Mucosa of stomach (tissue), 1 donor: ENCODE measurements at regions not wholly inside any gene's neighbourhood (a gene's known extent, or its start where the extent isn't known, plus 50 kb on each side); places are given as distances from the start of the nearest gene placed in this dataset.

Source experiments
- H3K27me3 ChIP-seq: one replicate; pipeline ENCODE4 v1.7.0; 2013; ENCODE audit warnings: mild to moderate bottlenecking, low read length; ENCODE audit not compliant: control insufficient read depth, insufficient read depth
- H3K36me3 ChIP-seq: one replicate; pipeline ENCODE4 v1.7.0; 2013; ENCODE audit warnings: low read length; ENCODE audit not compliant: control insufficient read depth, insufficient read depth
- H3K4me1 ChIP-seq: one replicate; pipeline ENCODE4 v1.7.0; 2013; ENCODE audit warnings: mild to moderate bottlenecking, low read length; ENCODE audit not compliant: control insufficient read depth, insufficient read depth
- H3K4me3 ChIP-seq: one replicate; pipeline ENCODE4 v1.7.0; 2013; ENCODE audit warnings: low read length
- H3K9ac ChIP-seq: one replicate; pipeline ENCODE4 v1.7.0; 2013; ENCODE audit warnings: mild to moderate bottlenecking, low read length, moderate library complexity
- H3K9me3 ChIP-seq: one replicate; pipeline ENCODE4 v1.7.0; 2013; ENCODE audit warnings: mild to moderate bottlenecking, low read length, moderate library complexity; ENCODE audit not compliant: control insufficient read depth
- donor health status: Pancreatic carcinoma.

DNA sequence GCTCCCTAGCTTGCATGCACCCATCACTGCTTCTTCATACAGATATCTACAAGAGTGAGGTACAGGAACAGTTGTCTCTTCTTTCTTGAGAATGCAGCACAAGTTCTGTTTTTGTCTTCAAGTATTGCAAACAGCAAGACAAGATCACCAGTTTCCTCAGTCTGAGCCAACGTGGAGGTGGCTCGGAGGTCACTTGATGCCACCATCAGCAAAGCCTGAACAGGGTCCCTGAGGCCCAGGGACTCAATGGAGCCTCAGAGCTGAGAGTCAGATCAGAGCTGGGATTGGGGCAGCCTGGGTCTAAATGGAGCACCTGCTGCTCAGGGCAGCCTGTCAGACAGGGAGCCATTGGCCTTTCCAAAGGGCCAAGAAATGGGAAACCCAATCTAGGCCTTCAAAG, 290.7 kb upstream of the ID2 start:
- Histone ChIP-seq H3K27me3 (no peaks in the 10 kb centered on the region), H3K9me3 (no peaks in the 10 kb centered on the region), H3K4me3 (no peak overlapping the region), H3K9ac (no peak overlapping the region), H3K36me3 (no peaks in the 10 kb centered on the region), H3K4me1 (no peaks in the 10 kb centered on the region)

DNA sequence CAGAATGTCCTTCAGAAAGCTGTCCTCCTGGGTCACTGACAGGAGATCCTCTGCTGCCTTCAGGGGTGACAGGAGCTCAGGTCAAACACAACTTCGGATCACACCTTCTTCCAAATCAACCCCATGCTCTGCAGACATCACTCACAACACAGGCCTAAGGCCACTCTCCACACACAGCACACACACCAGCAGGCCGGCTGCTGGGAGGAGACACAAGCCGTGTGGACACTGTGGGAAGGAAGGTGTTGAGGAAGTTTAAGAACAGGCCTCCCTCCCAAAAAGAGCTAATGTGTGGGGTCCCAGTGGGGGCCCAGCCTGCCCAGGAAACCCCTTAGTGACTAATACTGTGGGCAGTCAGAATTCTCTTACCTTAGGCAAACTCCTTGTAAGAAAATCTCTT, 290.3 kb upstream of the ID2 start:
- no peaks in the 10 kb centered on the region for H3K4me1 ChIP-seq
- H3K9ac ChIP-seq: no peak overlapping the region
- H3K27me3 ChIP-seq: no peaks in the 10 kb centered on the region

DNA sequence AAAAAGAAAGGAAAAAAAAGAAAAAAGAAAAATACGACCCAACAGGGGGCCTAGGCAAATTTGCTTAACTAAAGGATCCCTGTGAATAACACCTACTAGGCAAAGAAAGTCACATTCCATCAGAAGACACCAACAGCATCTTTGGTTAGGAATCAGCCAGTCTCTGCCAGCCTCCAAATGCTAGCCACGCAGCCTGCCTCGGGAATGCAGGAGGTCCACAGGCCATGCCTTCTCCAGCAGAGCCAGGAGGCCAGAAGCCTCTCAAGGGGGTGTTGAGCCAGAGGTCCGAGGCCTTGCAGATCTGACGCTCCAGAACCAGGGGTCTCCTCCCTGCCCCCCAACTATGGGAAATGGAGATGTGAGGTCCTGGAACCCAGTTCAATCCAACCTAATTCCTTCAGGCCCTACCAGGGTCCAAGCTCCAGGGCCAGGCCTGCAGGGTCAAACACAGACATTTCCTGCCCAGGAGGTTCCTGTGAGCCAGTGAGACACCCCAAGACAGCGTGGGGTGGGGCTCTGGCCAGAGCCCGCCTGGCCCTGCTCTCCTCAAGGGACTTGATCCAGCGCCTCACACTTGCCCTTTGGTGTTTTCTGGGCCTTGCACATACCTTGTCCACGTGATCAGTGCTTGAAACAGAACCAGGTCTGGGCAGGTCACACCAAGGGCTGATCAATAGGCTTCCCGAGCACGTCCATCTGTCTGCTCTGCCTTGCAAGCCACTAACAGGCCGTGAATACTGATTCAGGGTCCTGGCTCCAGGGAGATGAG, 289.6 kb upstream of the ID2 start:
- no peaks in the 10 kb centered on the region for H3K27me3 ChIP-seq
- no peaks in the 10 kb centered on the region for H3K9me3 ChIP-seq

More for the DNA sequence above, 290.3 kb upstream of the ID2 start:
- H3K36me3 ChIP-seq: no peaks in the 10 kb centered on the region
- no peak overlapping the region for H3K4me3 ChIP-seq
- H3K9me3 ChIP-seq: no peaks in the 10 kb centered on the region

DNA sequence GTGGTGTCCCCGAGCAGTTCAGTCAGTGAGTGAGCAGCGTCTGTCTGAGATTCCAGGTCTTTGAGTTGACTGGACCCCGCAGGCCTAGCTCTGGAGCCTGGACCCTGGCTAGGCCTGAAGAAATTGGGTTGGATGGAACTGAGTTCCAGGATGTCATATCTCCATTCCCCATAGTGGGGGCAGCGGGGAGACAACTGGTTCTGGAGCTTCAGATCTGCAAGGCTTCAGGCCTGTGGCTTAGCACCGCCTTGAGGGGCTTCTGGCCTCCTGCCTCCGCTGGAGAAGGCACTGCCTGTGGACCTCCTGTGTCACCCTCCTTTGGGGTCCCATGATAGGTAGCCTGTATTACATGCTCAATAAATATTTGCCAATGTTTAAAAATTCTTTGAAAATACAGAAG, 288.4 kb upstream of the ID2 start:
- H3K4me3 ChIP-seq: no peak overlapping the region
- no peaks in the 10 kb centered on the region for H3K4me1 ChIP-seq
- no peaks in the 10 kb centered on the region for H3K9me3 ChIP-seq
- H3K27me3 ChIP-seq: no peaks in the 10 kb centered on the region
- no peak overlapping the region for H3K9ac ChIP-seq
- H3K36me3 ChIP-seq: no peaks in the 10 kb centered on the region

More for the DNA sequence above, 289.6 kb upstream of the ID2 start:
- Histone ChIP-seq H3K36me3 (no peaks in the 10 kb centered on the region), H3K4me3 (no peak overlapping the region), H3K9ac (no peak overlapping the region), H3K4me1 (no peaks in the 10 kb centered on the region)

DNA sequence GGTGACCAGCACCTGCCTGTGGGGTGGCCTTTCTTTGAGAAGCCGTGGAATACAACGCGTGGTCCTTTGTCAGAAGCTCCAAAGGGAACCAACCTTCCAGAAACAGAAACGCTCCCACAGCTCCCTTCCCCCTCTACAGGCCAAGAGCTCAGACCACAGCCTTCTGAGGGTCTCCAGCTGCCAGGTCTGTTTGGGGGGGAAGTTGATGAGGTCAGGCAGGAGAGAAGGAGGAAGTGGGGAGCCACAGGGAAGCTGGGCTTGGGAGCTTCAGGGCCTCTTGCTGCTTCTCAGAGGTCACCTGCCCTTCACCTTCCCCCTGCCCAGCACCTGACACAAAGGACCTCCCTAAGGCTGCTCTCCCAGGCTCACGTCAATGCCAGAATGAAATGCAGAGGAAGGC, 287.7 kb upstream of the ID2 start:
- Histone ChIP-seq H3K9me3 (no peaks in the 10 kb centered on the region), H3K4me1 (no peaks in the 10 kb centered on the region), H3K27me3 (no peaks in the 10 kb centered on the region), H3K36me3 (no peaks in the 10 kb centered on the region), H3K4me3 (no peak overlapping the region), H3K9ac (no peak overlapping the region)

DNA sequence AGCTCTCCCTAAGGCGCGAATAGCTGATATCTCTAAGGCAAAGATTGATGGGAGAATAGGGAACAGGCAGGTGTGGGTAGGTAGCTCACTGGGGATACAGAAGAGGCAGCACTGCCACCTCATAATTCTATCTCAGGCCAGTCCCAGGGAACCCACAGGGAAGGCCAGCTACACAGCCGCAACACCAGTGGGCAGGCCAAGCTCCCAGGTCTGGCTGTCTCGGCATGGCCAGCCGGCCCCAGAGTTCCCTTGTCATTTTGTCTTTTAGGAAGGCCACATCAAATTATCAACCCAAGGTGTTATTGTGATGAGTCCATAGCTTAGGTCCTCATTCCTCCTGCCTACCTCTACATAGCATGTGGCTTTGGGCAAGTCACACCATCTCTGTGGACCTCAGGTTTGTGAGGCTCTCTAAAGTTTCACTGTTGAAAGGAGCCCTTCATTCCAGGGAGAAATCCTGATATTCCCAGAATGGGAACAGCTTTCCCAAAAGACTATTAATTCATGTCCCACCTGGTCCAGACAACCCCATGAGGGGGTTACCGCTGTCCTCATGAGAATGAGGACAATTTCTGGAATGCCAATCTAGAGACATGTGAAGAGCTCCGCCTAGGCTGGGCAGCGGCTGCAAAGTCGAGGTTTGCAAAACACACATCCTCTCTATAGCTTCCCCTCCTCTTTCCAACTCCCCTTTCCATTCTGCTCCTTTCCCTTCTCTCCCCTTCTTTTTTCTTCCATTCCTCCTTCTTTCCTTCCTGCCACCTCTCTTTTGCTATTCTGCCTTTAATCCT, 287.1 kb upstream of the ID2 start:
- Histone ChIP-seq H3K4me1 (no peaks in the 10 kb centered on the region), H3K27me3 (no peaks in the 10 kb centered on the region), H3K9me3 (no peaks in the 10 kb centered on the region), H3K9ac (no peak overlapping the region), H3K4me3 (no peak overlapping the region), H3K36me3 (no peaks in the 10 kb centered on the region)

DNA sequence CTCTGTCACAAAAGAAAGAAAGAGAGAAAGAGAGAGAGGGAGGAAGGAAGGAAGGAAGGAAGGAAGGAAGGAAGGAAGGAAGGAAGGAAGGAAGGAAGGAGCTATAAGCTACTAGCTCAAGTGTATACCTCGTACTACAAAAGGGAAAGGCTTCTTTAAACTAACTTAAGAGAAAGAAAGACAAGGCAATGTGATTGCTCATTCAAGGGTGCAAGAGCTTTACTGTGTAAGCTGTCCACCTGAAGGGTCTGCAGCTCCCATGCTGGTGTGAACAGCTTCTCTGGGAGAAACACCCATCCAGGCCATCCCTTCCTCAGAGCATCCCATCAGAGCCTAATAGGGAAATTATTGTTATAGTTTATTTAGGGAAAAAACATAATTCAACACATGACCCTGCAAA, 286.1 kb upstream of the ID2 start:
- Histone ChIP-seq H3K36me3 (no peaks in the 10 kb centered on the region), H3K9me3 (no peaks in the 10 kb centered on the region), H3K4me3 (no peak overlapping the region), H3K9ac (no peak overlapping the region), H3K27me3 (no peaks in the 10 kb centered on the region), H3K4me1 (no peaks in the 10 kb centered on the region)

DNA sequence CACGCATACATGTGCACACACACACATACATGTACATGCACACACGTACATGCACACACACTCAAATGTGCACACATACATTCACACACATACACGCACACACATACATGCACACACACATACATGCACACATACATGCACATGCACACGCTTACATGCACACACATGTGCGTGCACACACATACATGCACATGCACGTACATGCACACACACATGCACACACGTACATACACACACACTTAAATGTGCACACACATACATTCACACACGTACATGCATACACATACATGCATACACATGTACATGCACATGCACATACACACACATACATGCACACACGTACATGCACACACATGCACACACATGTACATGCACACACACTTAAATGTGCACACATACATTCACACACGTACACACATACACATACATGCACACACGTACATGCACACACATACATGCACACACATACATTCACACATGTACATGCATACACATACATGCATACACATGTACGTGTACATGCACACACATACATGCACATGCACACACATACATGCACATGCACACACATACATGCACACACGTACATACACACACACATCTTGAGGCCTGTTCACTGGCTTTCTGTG, 283.7 kb upstream of the ID2 start:
- Histone ChIP-seq H3K9ac (no peak overlapping the region), H3K27me3 (no peaks in the 10 kb centered on the region), H3K4me1 (no peaks in the 10 kb centered on the region), H3K36me3 (no peaks in the 10 kb centered on the region), H3K9me3 (no peaks in the 10 kb centered on the region), H3K4me3 (no peak overlapping the region)

DNA sequence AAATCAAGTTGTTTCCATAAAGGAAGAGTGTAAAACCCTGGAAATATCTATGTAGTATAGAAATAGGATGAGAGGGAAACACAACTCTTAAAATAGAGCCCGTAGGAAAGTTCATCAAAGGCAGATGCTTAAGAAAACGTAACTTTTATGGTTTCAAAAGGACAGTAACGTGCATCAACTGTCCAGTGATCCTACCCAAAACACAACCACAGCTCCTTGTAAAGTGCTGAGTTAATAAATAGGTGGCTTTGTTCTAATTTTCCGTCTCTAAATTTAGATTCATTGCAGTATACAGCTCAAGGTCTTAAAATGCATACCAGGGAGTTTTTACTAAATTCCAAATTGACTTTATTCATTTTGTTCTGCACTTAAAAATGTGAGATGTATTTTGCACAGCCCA, 282.1 kb upstream of the ID2 start:
- H3K4me1 ChIP-seq: peaks cover 4% of the 10 kb centered on the region
- H3K4me3 ChIP-seq: no peak overlapping the region
- H3K9ac ChIP-seq: no peak overlapping the region
- H3K9me3 ChIP-seq: no peaks in the 10 kb centered on the region
- no peaks in the 10 kb centered on the region for H3K36me3 ChIP-seq
- H3K27me3 ChIP-seq: no peaks in the 10 kb centered on the region

DNA sequence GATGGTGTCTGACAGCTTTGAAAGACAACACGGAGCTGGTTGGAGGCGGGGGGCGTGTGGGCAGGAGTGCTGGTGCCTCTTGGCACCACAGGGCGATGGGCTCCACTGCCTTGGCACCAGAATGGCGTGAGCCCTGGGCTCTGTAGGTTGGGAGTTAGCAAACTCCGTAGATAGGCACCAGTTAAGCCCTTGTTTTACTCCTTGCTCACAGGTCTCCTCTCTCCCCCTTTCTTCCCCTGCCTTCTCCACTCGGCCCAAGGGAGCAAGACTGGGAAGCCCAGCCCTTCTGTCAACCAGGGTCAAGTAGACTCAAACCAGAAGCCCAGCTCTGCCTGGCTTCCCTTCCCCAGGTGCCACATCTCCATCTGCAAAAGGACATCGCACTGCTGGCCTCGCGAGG, 281.7 kb upstream of the ID2 start:
- Histone ChIP-seq H3K4me3 (no peak overlapping the region), H3K9ac (no peak overlapping the region), H3K9me3 (no peaks in the 10 kb centered on the region), H3K4me1 (peaks cover 4% of the 10 kb centered on the region), H3K27me3 (no peaks in the 10 kb centered on the region), H3K36me3 (no peaks in the 10 kb centered on the region)

DNA sequence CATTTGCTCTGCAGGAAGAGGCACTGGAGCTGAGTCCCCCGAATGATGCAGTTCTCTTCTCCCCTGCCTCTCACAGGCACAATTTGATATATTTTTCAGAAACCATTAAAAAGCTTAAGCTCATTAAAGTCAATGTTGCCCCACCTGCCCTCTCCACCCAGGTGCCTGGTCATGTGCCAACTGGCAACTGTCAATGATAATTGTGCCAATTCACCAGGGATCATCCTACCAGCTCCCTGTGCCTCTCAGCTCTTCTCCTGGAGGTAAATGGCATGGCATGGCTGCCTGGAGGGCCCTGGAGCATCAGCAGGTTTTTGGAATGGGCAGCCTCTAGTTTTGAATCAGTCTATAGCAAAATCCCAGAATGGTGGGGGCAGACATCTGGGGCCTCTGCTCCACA, 279.6 kb upstream of the ID2 start:
- no peaks in the 10 kb centered on the region for H3K27me3 ChIP-seq
- H3K9ac ChIP-seq: no peak overlapping the region
- no peaks in the 10 kb centered on the region for H3K9me3 ChIP-seq
- peaks cover 4% of the 10 kb centered on the region for H3K4me1 ChIP-seq
- H3K4me3 ChIP-seq: no peak overlapping the region
- no peaks in the 10 kb centered on the region for H3K36me3 ChIP-seq

DNA sequence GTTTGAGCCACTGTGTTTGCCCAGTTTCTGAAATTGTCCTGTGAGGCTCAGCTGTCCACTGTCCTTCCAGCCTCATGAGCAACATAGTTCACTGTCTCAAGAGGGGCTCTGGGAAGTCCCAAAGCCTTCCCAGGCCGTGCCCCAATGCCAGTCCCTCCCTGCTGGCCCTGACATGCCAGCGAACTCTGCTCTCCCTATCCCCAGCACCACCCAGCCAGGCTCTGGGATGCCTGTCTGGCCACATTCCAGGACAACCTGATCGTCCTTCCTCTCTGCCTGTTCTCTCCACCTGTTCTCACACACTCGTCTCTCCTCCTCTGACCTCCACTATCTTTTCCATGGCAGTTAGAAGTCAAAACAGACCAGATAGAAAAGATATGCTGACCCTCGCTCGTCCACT, 278.0 kb upstream of the ID2 start:
- no peaks in the 10 kb centered on the region for H3K9me3 ChIP-seq
- H3K27me3 ChIP-seq: no peaks in the 10 kb centered on the region
- H3K9ac ChIP-seq: no peak overlapping the region
- peaks cover 4% of the 10 kb centered on the region for H3K4me1 ChIP-seq
- H3K4me3 ChIP-seq: no peak overlapping the region
- no peaks in the 10 kb centered on the region for H3K36me3 ChIP-seq
